ENCODE measurements at regions not wholly inside any gene's neighbourhood (a gene's known extent, or its start where the extent isn't known, plus 50 kb on each side); places are given as distances from the start of the nearest gene placed in this dataset.

GRCh38 chrX:73922856-73923455, 70.4 kb upstream of the XIST start:
- TF ChIP-seq, protein P1, sequence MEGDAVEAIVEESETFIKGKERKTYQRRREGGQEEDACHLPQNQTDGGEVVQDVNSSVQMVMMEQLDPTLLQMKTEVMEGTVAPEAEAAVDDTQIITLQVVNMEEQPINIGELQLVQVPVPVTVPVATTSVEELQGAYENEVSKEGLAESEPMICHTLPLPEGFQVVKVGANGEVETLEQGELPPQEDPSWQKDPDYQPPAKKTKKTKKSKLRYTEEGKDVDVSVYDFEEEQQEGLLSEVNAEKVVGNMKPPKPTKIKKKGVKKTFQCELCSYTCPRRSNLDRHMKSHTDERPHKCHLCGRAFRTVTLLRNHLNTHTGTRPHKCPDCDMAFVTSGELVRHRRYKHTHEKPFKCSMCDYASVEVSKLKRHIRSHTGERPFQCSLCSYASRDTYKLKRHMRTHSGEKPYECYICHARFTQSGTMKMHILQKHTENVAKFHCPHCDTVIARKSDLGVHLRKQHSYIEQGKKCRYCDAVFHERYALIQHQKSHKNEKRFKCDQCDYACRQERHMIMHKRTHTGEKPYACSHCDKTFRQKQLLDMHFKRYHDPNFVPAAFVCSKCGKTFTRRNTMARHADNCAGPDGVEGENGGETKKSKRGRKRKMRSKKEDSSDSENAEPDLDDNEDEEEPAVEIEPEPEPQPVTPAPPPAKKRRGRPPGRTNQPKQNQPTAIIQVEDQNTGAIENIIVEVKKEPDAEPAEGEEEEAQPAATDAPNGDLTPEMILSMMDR (IDR thresholded peaks at IDR 0.05; ENCODE audit: insufficient read depth, low read length) = no peak
- TF ChIP-seq POLR2AphosphoS5 (IDR thresholded peaks at IDR 0.05; ENCODE audit: low read depth) = no peak
- no peak for TF ChIP-seq REST (IDR thresholded peaks at IDR 0.05; ENCODE audit: insufficient replicate concordance, low read depth)
- TF ChIP-seq GABPA (IDR thresholded peaks at IDR 0.05; ENCODE audit: low read depth) = no peak
- TF ChIP-seq SPI1 (IDR thresholded peaks at IDR 0.05; ENCODE audit: borderline replicate concordance, low read depth) = no peak
